Type B pancreatic cell (in vitro differentiated cells): ENCODE measurements at regions not wholly inside any gene's neighbourhood (a gene's known extent, or its start where the extent isn't known, plus 50 kb on each side); places are given as distances from the start of the nearest gene placed in this dataset.

Experiments
- DNase-seq: peaks from one replicate; pipeline ENCODE4 v3.0.0; 2021; ENCODE audit warnings: mixed read lengths; ENCODE audit not compliant: unreplicated experiment; ENCODE audit errors: extremely low spot score
- H3K27ac Mint-ChIP-seq: 2 replicates; pipeline ENCODE4 v1.8.0; 2021; ENCODE audit warnings: mild to moderate bottlenecking, mixed read lengths
- H3K27me3 Mint-ChIP-seq: 2 replicates; pipeline ENCODE4 v1.8.0; 2021; ENCODE audit warnings: mixed read lengths
- H3K36me3 Mint-ChIP-seq: 2 replicates; pipeline ENCODE4 v1.8.0; 2021; ENCODE audit warnings: mixed read lengths
- H3K4me1 Mint-ChIP-seq: one replicate; pipeline ENCODE4 v1.8.0; 2021; ENCODE audit warnings: mixed read lengths; ENCODE audit not compliant: unreplicated experiment
- H3K4me3 Mint-ChIP-seq: 2 replicates; pipeline ENCODE4 v1.8.0; 2021; ENCODE audit warnings: mild to moderate bottlenecking, mixed read lengths
- H3K9me3 Mint-ChIP-seq: 2 replicates; pipeline ENCODE4 v1.8.0; 2021; ENCODE audit warnings: mixed read lengths
- CTCF ChIP-seq: fragments of 200-600 bp; sonication (generic); conservative IDR thresholded peaks from 2 replicates; pipeline ENCODE4 v1.5.0; 2021; ENCODE audit warnings: antibody characterized with exemption, mild to moderate bottlenecking

DNA sequence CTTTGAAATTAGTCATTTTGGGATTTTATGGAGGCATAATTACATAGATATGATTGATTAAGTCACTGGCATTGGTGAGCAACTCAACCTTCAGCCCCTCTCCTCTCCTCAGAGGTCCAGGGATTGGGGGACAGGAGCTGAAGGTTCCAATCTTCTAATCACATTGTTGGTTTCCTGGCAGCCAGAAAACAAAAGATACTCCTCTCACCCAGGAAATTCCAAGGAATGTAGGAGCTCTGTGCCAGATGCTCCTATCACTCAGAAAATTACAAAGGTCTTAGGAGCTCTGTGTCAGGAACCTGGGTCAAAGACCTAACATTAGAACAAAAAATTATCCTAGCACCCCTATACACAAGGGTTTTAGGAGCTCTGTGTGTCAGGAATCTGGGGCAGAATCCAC, 679.7 kb upstream of the ID4 start:
- H3K27ac Mint-ChIP-seq: no peak overlapping the region
- H3K27me3 Mint-ChIP-seq: peaks cover under 1% of the 10 kb centered on the region
- no peak overlapping the region for H3K4me3 Mint-ChIP-seq
- H3K9me3 Mint-ChIP-seq: no peaks in the 10 kb centered on the region
- no peak for TF ChIP-seq CTCF
- H3K4me1 Mint-ChIP-seq: peaks cover 15% of the 10 kb centered on the region
- no peak for DNase-seq
- H3K36me3 Mint-ChIP-seq: no peaks in the 10 kb centered on the region

GRCh38 chr6:19158586-19158985, 678.6 kb upstream of the ID4 start:
- DNase-seq: no peak
- peaks cover 8% of the 10 kb centered on the region for H3K27me3 Mint-ChIP-seq
- no peak overlapping the region for H3K27ac Mint-ChIP-seq

DNA sequence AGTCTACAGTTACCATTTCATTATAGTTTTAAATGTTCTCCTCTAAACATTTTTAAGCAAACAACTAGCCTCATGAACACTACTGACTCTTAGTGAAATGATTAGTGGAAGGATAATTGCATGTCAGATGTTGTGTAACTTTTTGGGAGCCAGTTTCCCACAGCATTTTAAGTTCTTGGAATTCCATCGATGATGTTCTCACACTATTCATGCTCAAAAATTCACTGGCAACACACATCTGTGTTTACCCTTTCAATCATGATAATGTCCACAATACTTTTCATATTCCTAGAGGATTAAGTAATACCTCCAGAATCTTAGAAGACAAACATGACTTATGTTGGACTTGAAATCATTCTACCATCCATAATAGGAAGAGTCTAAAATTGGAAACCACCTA, 678.1 kb upstream of the ID4 start:
- H3K27me3 Mint-ChIP-seq: peaks cover 8% of the 10 kb centered on the region
- H3K4me1 Mint-ChIP-seq: peaks cover 15% of the 10 kb centered on the region
- no peaks in the 10 kb centered on the region for H3K36me3 Mint-ChIP-seq
- DNase-seq: no peak
- H3K27ac Mint-ChIP-seq: no peak overlapping the region
- TF ChIP-seq CTCF: no peak
- no peak overlapping the region for H3K4me3 Mint-ChIP-seq
- H3K9me3 Mint-ChIP-seq: no peaks in the 10 kb centered on the region

More at GRCh38 chr6:19158586-19158985, 678.6 kb upstream of the ID4 start:
- Mint-ChIP-seq H3K9me3 (no peaks in the 10 kb centered on the region), H3K4me1 (peaks cover 15% of the 10 kb centered on the region), H3K4me3 (no peak overlapping the region), H3K36me3 (no peaks in the 10 kb centered on the region)
- no peak for TF ChIP-seq CTCF

GRCh38 chr6:19159561-19159960, 677.6 kb upstream of the ID4 start:
- no peaks in the 10 kb centered on the region for H3K36me3 Mint-ChIP-seq
- no peak overlapping the region for H3K4me3 Mint-ChIP-seq
- H3K27ac Mint-ChIP-seq: no peak overlapping the region
- no peaks in the 10 kb centered on the region for H3K9me3 Mint-ChIP-seq
- peaks cover 12% of the 10 kb centered on the region for H3K4me1 Mint-ChIP-seq
- DNase-seq: no peak
- peaks cover 8% of the 10 kb centered on the region for H3K27me3 Mint-ChIP-seq
- no peak for TF ChIP-seq CTCF

DNA sequence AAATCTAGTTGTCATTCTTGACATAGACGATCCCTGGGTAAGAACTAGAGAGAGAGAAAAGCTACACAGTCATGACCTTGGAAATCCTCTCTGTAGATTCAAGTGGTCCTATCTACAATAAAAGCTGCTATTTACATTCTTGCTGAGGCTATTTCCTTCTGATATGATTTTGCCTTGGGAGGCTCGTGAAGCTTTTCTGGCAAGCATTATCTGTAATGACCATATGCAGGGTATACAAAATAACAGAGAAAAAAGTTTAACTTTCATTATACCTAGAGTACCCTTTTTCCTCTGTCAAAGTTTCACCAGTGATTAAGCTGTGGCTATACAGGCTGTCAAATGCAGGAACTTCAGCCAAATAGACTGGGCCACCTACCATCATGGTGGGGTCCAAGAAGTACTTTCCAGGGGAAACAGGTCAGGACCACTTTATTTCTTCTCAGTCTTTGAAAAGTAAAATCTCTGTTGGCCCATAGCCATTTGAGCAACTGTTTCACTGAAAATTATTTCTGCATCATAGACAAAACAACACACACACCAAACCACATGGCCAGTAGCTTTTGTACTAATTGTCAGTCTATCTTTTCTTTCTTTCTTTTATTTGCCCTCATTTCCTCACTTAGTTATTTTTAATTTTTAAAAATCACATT, 677.0 kb upstream of the ID4 start:
- no peak for DNase-seq
- H3K36me3 Mint-ChIP-seq: no peaks in the 10 kb centered on the region
- peaks cover 11% of the 10 kb centered on the region for H3K4me1 Mint-ChIP-seq
- no peak overlapping the region for H3K4me3 Mint-ChIP-seq
- H3K9me3 Mint-ChIP-seq: no peaks in the 10 kb centered on the region
- H3K27me3 Mint-ChIP-seq: peaks cover 11% of the 10 kb centered on the region
- no peak for TF ChIP-seq CTCF
- H3K27ac Mint-ChIP-seq: no peak overlapping the region

DNA sequence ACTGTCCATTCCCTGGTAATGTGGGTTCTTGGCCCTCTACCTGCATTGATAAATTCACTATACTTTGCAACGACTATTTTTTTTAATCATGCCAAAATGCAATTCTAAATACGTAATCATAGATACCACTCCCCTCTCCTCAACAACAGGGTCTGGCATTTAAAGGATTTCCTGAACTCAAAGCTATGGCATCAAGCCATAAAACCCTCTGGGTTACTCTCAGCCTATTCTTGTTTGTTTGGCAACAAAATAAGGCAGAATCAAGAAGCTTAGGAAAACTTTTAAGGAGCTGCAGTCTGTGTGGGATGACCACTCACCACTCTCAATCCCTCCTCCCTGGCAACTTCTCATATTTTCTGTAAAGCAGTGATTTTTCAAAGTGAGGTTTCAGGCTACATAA, 669.9 kb upstream of the ID4 start:
- H3K27me3 Mint-ChIP-seq: peaks cover 16% of the 10 kb centered on the region
- no peaks in the 10 kb centered on the region for H3K36me3 Mint-ChIP-seq
- H3K4me3 Mint-ChIP-seq: no peak overlapping the region
- no peak overlapping the region for H3K27ac Mint-ChIP-seq
- peaks cover 3% of the 10 kb centered on the region for H3K4me1 Mint-ChIP-seq
- no peak for DNase-seq
- TF ChIP-seq CTCF: no peak
- H3K9me3 Mint-ChIP-seq: peaks cover 6% of the 10 kb centered on the region
